ENCODE measurements at regions not wholly inside any gene's neighbourhood (a gene's known extent, or its start where the extent isn't known, plus 50 kb on each side); places are given as distances from the start of the nearest gene placed in this dataset.

GRCh38 chr3:176514297-176514696, 683.0 kb downstream of the TBL1XR1 start:
- ChIA-PET CTCF (ENCODE audit: low intra/inter-chr PET ratio, low total read pairs) (interaction anchor here (1.4 to 2.2 kb wide), 2 partner anchors 150 to 424 kb away, joined by 6 to 17 read pairs; no protein-coding TSS in a partner anchor), POLR2A (no interaction called here)
- Histone ChIP-seq H3K36me3 (replicated peaks in 1 of 2; ENCODE audit: control insufficient read depth in 1 of 2, insufficient read depth in 2 of 2, low read length in 2 of 2) (no peaks in the 10 kb centered on the region), H3K9ac (ENCODE audit: insufficient read depth, low read depth, low read length) (no peak overlapping the region), H3K27ac (ENCODE audit: extremely low read length, insufficient read depth, low read length) (no peak overlapping the region), H2AFZ (ENCODE audit: low read length) (no peak overlapping the region), H3K9me3 (ENCODE audit: low read length) (no peaks in the 10 kb centered on the region), H3K79me2 (ENCODE audit: insufficient read depth, low read length) (no peaks in the 10 kb centered on the region), H3K4me1 (ENCODE audit: insufficient read depth, low read length) (no peaks in the 10 kb centered on the region), H3K4me3 (replicated peaks in 1 of 3; ENCODE audit: insufficient read depth in 1 of 3, low read depth in 2 of 3, low read length in 3 of 3) (no peak overlapping the region), H3K27me3 (ENCODE audit: control insufficient read depth in 1 of 2, insufficient read depth in 2 of 2, low read length in 2 of 2) (no peaks in the 10 kb centered on the region), H4K20me1 (ENCODE audit: insufficient read depth, low read length) (no peaks in the 10 kb centered on the region), H3K4me2 (ENCODE audit: low read depth, low read length) (no peak overlapping the region)
- peak; percentile 79 for FAIRE-seq
- TF ChIP-seq SMYD3 (CRISPR knock-in tag; IDR thresholded peaks at IDR 0.05) (no peak), CTCF (CRISPR knock-in tag; IDR thresholded peaks at IDR 0.05) (peak; percentile 88), SP4 (CRISPR knock-in tag; IDR thresholded peaks at IDR 0.05) (no peak), MZF1 (CRISPR knock-in tag; IDR thresholded peaks at IDR 0.05; ENCODE audit: borderline replicate concordance) (no peak), RAD21 (CRISPR knock-in tag; IDR thresholded peaks at IDR 0.05) (peak; percentile 80), STAG1 (CRISPR knock-in tag; IDR thresholded peaks at IDR 0.05) (peak; percentile 93), ZKSCAN1 (IDR thresholded peaks at IDR 0.05; ENCODE audit: low read length) (peak; percentile 98), HCFC1 (IDR thresholded peaks at IDR 0.05; ENCODE audit: low read depth, low read length) (no peak), SMC3 (IDR thresholded peaks at IDR 0.05; ENCODE audit: low read length) (peak; percentile 78; the same call in 1 of the 2 replicates), SATB2 (CRISPR knock-in tag; IDR thresholded peaks at IDR 0.05) (no peak)
- peak; percentile 98 for ATAC-seq
- 38% methylated on average over 10 of the region's 10 CpGs for WGBS (ENCODE audit: low lambda C conversion rate)
- no TSS peak for BruUV-seq (replicated peaks)
- in situ Hi-C loops (cut with HindIII; ENCODE audit: extremely low pct_ligation_motif_present, low pct_unique_long_range_greater_than_20kb), result loop anchor here (25.0 kb wide), 2 partner anchors 923 to 1273 kb away; no protein-coding TSS in a partner anchor
- intact Hi-C loops (cut with micrococcal nuclease; ENCODE audit: unreplicated experiment), result loop anchor here (1.0 to 2.0 kb wide), 4 partner anchors 150 to 1871 kb away; no protein-coding TSS in a partner anchor
- peak; percentile 64 for DNase-seq (ENCODE audit: low spot score)
